Stimulated activated CD4-positive, alpha-beta T cell treated with anti-CD3 and anti-CD28 coated beads, Interleukin-1b, Interleukin-23, amount 100 ng/mL, for 1 hour (primary cell): ENCODE measurements at regions not wholly inside any gene's neighbourhood (a gene's known extent, or its start where the extent isn't known, plus 50 kb on each side); places are given as distances from the start of the nearest gene placed in this dataset.

ENCODE experiments used
- DNase-seq, 2 donors: peaks; one replicate each; pipeline ENCODE4 v3.0.0-alpha.2; 2020; ENCODE audit warnings: low read depth in 2 of 2

GRCh38 chr2:234835738-234836137 is 116.1 kb upstream of the SH3BP4 start:
- no peak for DNase-seq

GRCh38 chr2:234834228-234834923 is 117.4 kb upstream of the SH3BP4 start:
- DNase-seq: no peak

GRCh38 chr2:234830853-234831252 is 121.0 kb upstream of the SH3BP4 start:
- DNase-seq: no peak

- no peak for DNase-seq
These were observed 122.8 kb upstream of the SH3BP4 start for GRCh38 chr2:234829074-234829455.

- DNase-seq: no peak
These were observed 123.3 kb upstream of the SH3BP4 start for GRCh38 chr2:234828382-234829073.

GRCh38 chr2:234827096-234827860 is 124.5 kb upstream of the SH3BP4 start:
- no peak for DNase-seq

- DNase-seq: no peak
These were observed 125.1 kb upstream of the SH3BP4 start for GRCh38 chr2:234826681-234827080.

GRCh38 chr2:234825616-234826015 is 126.2 kb upstream of the SH3BP4 start:
- DNase-seq: no peak

- no peak for DNase-seq
These were observed 127.9 kb upstream of the SH3BP4 start for GRCh38 chr2:234823877-234824376.

GRCh38 chr2:234823196-234823876 is 128.5 kb upstream of the SH3BP4 start:
- DNase-seq: no peak

GRCh38 chr2:234821946-234822475 is 129.8 kb upstream of the SH3BP4 start:
- DNase-seq: no peak

GRCh38 chr2:234818937-234819336 is 132.9 kb upstream of the SH3BP4 start:
- no peak for DNase-seq

- no peak for DNase-seq
These were observed 135.3 kb upstream of the SH3BP4 start for GRCh38 chr2:234816491-234816890.

GRCh38 chr2:234816056-234816455 is 135.8 kb upstream of the SH3BP4 start:
- no peak for DNase-seq

GRCh38 chr2:234814374-234814773 is 137.4 kb upstream of the SH3BP4 start:
- DNase-seq: no peak

GRCh38 chr2:234812851-234813250 is 139.0 kb upstream of the SH3BP4 start:
- no peak for DNase-seq

- DNase-seq: no peak
These were observed 142.9 kb upstream of the SH3BP4 start for GRCh38 chr2:234808907-234809306.

GRCh38 chr2:234806818-234807217 is 145.0 kb upstream of the SH3BP4 start:
- no peak for DNase-seq

GRCh38 chr2:234805836-234806235 is 146.0 kb upstream of the SH3BP4 start:
- no peak for DNase-seq

GRCh38 chr2:234804704-234805103 is 147.1 kb upstream of the SH3BP4 start:
- no peak for DNase-seq

GRCh38 chr2:234802845-234803171 is 149.0 kb upstream of the SH3BP4 start:
- no peak for DNase-seq
